Bronchial epithelial cell (primary cell): ENCODE measurements at regions not wholly inside any gene's neighbourhood (a gene's known extent, or its start where the extent isn't known, plus 50 kb on each side); places are given as distances from the start of the nearest gene placed in this dataset.
A peak's percentile ranks its signal among the peaks of the same experiment; 100 is the strongest.

Source experiments
- DNase-seq: peaks from one replicate; pipeline ENCODE4 v3.0.0-alpha.2; 2010; ENCODE audit warnings: low read depth
- FAIRE-seq: peaks from 2 replicates; lab custom pipeline; 2011; peaks lifted over from hg19 to GRCh38; lab: Jason Lieb, UNC
- H3K27me3 ChIP-seq: 2 replicates; pipeline ENCODE4 v1.5.1; 2011; ENCODE audit warnings: low read length; ENCODE audit not compliant: control insufficient read depth, insufficient read depth
- H3K36me3 ChIP-seq: 2 replicates; pipeline ENCODE4 v1.5.1; 2011; ENCODE audit warnings: low read length; ENCODE audit not compliant: control insufficient read depth, insufficient read depth
- H3K4me3 ChIP-seq: 2 replicates; pipeline ENCODE4 v1.5.1; 2011; ENCODE audit warnings: mild to moderate bottlenecking, low read depth, low read length, control low read depth
- TF ChIP-seq, protein P1 (sequence below): IDR thresholded peaks from 2 replicates; pipeline ENCODE4 v1.5.1; 2011; ENCODE audit warnings: mild to moderate bottlenecking, moderate library complexity, low read length, control low read depth, inconsistent platforms; ENCODE audit not compliant: insufficient read depth, severe bottlenecking

DNA sequence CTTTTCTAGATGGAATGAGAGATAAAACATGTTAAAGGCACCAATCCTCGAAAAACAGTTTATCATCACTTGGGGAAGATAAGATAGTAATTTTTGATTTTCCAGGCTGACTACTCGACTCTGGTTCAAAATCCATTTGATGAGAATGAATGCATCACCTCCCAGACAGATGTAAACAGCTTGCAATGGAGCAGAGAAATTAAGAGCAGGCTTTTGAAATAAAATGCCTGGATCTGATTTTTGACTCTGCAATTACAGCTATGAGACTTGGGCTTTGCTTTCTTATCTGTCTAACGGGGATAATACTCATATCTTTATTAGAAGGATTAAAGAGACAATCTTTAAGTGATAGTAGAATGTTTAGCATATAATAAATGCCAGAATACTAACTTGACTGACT is 1148.9 kb downstream of the OLFM4 start:
- Histone ChIP-seq H3K36me3 (no peaks in the 10 kb centered on the region), H3K4me3 (no peak overlapping the region), H3K27me3 (no peaks in the 10 kb centered on the region)
- DNase-seq (no peak), FAIRE-seq (no peak)
- TF ChIP-seq, protein P1, sequence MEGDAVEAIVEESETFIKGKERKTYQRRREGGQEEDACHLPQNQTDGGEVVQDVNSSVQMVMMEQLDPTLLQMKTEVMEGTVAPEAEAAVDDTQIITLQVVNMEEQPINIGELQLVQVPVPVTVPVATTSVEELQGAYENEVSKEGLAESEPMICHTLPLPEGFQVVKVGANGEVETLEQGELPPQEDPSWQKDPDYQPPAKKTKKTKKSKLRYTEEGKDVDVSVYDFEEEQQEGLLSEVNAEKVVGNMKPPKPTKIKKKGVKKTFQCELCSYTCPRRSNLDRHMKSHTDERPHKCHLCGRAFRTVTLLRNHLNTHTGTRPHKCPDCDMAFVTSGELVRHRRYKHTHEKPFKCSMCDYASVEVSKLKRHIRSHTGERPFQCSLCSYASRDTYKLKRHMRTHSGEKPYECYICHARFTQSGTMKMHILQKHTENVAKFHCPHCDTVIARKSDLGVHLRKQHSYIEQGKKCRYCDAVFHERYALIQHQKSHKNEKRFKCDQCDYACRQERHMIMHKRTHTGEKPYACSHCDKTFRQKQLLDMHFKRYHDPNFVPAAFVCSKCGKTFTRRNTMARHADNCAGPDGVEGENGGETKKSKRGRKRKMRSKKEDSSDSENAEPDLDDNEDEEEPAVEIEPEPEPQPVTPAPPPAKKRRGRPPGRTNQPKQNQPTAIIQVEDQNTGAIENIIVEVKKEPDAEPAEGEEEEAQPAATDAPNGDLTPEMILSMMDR = no peak

DNA sequence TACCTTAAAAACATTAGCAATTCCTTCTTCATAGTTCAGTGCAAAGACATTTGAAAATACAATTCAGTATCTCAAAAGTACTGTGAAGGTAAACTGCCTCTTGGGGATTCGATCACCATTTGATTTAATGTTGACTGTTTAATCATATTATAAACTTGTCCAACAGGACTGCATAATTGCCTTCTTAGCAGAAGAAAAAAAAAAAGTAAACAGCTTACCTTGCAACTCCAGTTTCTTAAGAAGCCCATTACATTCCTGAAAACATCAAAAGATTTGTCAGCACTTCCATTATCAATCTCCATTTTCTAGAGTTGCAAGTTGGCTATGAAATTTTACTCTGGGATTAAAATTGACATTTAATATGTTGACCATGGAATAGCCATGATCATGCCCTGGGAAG is 1154.6 kb downstream of the OLFM4 start:
- no peak for DNase-seq
- H3K4me3 ChIP-seq = no peak overlapping the region
- TF ChIP-seq, protein P1 = no peak
- no peaks in the 10 kb centered on the region for H3K36me3 ChIP-seq
- FAIRE-seq = no peak
- H3K27me3 ChIP-seq = no peaks in the 10 kb centered on the region

- H3K36me3 ChIP-seq = no peaks in the 10 kb centered on the region
- TF ChIP-seq, protein P1 = no peak
- no peak overlapping the region for H3K4me3 ChIP-seq
- no peaks in the 10 kb centered on the region for H3K27me3 ChIP-seq
- DNase-seq (no peak), FAIRE-seq (no peak)
These were observed 1155.1 kb downstream of the OLFM4 start for GRCh38 chr13:54183728-54184127.

- Histone ChIP-seq H3K27me3 (no peaks in the 10 kb centered on the region), H3K36me3 (no peaks in the 10 kb centered on the region), H3K4me3 (no peak overlapping the region)
- DNase-seq = no peak
- no peak for FAIRE-seq
- TF ChIP-seq, protein P1 = no peak
These were observed 1156.0 kb downstream of the OLFM4 start for GRCh38 chr13:54184576-54184975.

- TF ChIP-seq, protein P1 = no peak
- DNase-seq (no peak), FAIRE-seq (no peak)
These were observed 1156.5 kb downstream of the OLFM4 start for GRCh38 chr13:54185101-54185500.

GRCh38 chr13:54185785-54186184 is 1157.2 kb downstream of the OLFM4 start:
- H3K4me3 ChIP-seq = no peak overlapping the region
- FAIRE-seq = no peak
- no peaks in the 10 kb centered on the region for H3K36me3 ChIP-seq
- no peaks in the 10 kb centered on the region for H3K27me3 ChIP-seq
- DNase-seq = peak; percentile 1
- TF ChIP-seq, protein P1 = no peak

More at GRCh38 chr13:54185101-54185500, 1156.5 kb downstream of the OLFM4 start:
- no peak overlapping the region for H3K4me3 ChIP-seq
- no peaks in the 10 kb centered on the region for H3K27me3 ChIP-seq
- H3K36me3 ChIP-seq = no peaks in the 10 kb centered on the region
